ENCODE measurements at regions not wholly inside any gene's neighbourhood (a gene's known extent, or its start where the extent isn't known, plus 50 kb on each side); places are given as distances from the start of the nearest gene placed in this dataset.

DNA sequence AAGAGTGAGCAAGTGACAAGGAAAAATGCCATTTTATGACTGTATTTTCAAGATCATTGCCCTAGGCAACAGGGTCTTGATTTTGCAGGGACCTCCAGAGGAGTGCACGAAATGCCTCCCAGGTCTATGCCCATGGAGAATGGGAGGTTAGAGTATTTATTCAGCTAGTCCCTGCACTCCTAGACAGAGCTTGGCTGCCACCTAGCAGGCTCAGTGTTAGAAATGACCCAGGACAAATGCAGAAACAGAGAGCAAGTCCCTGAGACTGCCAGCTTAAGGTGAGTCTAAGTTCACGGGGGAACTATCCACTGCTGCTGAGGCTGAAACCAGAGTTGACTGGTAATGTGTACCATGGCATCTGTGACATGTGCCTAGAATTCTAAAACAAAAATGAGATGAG lies 506.4 kb downstream of the MED13L start:
- WGBS, 2 donors (ENCODE audit: low coverage in 1 of 2) = 25 to 28% methylated on average over 1 to 2 of the region's 2 CpGs

DNA sequence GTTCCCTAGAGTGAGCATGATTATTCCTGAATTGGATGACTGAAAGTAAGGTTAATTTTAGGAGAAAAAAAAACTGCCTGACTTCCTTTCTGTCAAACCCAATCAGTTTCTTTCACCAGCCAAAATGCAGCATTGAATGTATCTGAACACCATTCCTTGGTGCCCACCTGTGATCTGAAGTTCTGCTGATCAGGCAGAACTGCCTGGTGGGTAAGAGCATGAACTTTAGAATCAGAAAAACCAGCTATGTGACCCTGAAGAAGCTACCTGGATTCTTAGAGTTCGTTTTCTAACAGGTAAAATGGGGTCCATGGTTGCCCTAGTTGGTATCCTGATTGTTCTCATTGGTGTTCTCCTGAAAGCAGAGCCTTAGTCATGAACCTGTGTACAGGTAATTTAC lies 506.9 kb downstream of the MED13L start:
- in situ Hi-C loops (cut with MboI; ENCODE audit: low pct_ligation_motif_present in 1 of 4, low pct_unique_long_range_greater_than_20kb in 1 of 4, low sequenced_read_pairs in 3 of 4) (no loop called here), intact Hi-C loops (cut with DNase I; ENCODE audit: low total_unique reads) (no loop called here)
- Histone ChIP-seq H3K4me1 (no peaks in the 10 kb centered on the region), H3K27ac (no peak overlapping the region), H3K4me3 (no peak overlapping the region), H3K9me3 (no peaks in the 10 kb centered on the region), H3K36me3 (no peaks in the 10 kb centered on the region), H3K27me3 (no peaks in the 10 kb centered on the region)
- WGBS, 2 donors (ENCODE audit: low coverage in 1 of 2) = 37 to 45% methylated on average over 1 of the region's 1 CpG
- TF ChIP-seq CTCF (IDR thresholded peaks at IDR 0.05) (no peak), POLR2AphosphoS5 (IDR thresholded peaks at IDR 0.05) (no peak), POLR2A (IDR thresholded peaks at IDR 0.05) (no peak), EP300 (IDR thresholded peaks at IDR 0.05; ENCODE audit: low read depth) (no peak)
- no peak for DNase-seq

More for the DNA sequence above, 506.4 kb downstream of the MED13L start:
- Histone ChIP-seq H3K4me1 (no peaks in the 10 kb centered on the region), H3K27ac (no peak overlapping the region), H3K27me3 (no peaks in the 10 kb centered on the region), H3K4me3 (no peak overlapping the region), H3K36me3 (no peaks in the 10 kb centered on the region), H3K9me3 (no peaks in the 10 kb centered on the region)
- in situ Hi-C loops (cut with MboI; ENCODE audit: low pct_ligation_motif_present in 1 of 4, low pct_unique_long_range_greater_than_20kb in 1 of 4, low sequenced_read_pairs in 3 of 4) (no loop called here), intact Hi-C loops (cut with DNase I; ENCODE audit: low total_unique reads) (no loop called here)
- DNase-seq = no peak
- TF ChIP-seq POLR2AphosphoS5 (IDR thresholded peaks at IDR 0.05) = no peak
- TF ChIP-seq CTCF (IDR thresholded peaks at IDR 0.05) = no peak
- TF ChIP-seq EP300 (IDR thresholded peaks at IDR 0.05; ENCODE audit: low read depth) = no peak
- TF ChIP-seq POLR2A (IDR thresholded peaks at IDR 0.05) = no peak

DNA sequence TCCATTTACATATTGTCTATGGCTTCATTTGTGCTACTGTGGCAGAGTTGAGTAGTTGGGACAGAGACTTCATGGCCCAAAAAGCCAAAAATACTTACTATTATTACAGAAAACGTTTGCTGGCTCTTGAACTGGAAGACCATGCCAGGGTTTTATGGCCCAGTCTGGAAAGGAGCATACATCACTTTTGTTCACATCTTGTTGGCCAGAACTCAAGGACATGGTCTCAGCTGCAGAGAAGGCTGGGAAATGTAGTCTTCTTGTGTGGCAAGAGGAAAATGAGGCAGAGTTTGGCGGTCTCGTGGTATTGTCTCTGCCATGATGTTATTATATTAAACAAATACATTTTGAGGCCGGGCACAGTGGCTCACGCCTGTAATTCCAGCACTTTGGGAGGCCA lies 509.6 kb downstream of the MED13L start:
- H3K4me3 ChIP-seq = no peak overlapping the region
- H3K9me3 ChIP-seq = no peaks in the 10 kb centered on the region
- no peaks in the 10 kb centered on the region for H3K36me3 ChIP-seq
- 60 to 68% methylated on average over 5 of the region's 5 CpGs for WGBS, 2 donors (ENCODE audit: low coverage in 1 of 2)
- TF ChIP-seq POLR2AphosphoS5 (IDR thresholded peaks at IDR 0.05) (no peak), EP300 (IDR thresholded peaks at IDR 0.05; ENCODE audit: low read depth) (no peak), CTCF (IDR thresholded peaks at IDR 0.05) (no peak), POLR2A (IDR thresholded peaks at IDR 0.05) (no peak)
- H3K4me1 ChIP-seq = no peaks in the 10 kb centered on the region
- in situ Hi-C loops (cut with MboI; ENCODE audit: low pct_ligation_motif_present in 1 of 4, low pct_unique_long_range_greater_than_20kb in 1 of 4, low sequenced_read_pairs in 3 of 4) = no loop called here
- DNase-seq = no peak
- no peak overlapping the region for H3K27ac ChIP-seq
- intact Hi-C loops (cut with DNase I; ENCODE audit: low total_unique reads) = no loop called here
- no peaks in the 10 kb centered on the region for H3K27me3 ChIP-seq

DNA sequence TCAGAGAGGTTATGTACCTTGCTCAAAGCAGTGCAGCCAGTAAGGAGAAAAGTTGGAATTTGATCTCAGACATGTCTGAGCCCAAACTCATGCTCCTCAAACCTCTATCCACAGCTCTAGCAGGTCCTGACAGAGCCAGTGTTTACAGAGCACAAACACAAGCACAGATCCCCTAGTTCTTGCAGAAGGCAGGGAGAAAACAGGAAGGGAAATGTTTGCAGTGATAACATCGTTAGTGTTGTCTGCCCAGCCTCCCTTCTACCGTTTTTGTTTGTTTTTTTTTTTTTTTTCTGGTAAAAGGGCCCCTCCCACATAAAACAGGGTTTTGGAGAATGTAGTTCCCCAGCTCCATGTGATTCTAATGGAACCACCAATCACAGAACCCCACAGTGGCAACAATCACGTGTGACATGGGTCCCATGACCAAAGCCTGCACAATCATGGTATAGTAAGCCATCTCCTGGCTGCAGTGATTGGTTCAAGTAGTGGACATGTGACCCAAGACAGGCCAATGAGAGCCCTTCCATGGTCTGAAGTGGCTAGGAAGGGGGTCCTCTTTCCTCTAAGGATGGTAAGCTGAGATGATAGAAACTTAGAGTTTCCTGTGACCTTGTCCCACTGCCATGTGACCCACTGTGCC lies 513.4 kb downstream of the MED13L start:
- Histone ChIP-seq H3K27ac (no peak overlapping the region), H3K9me3 (no peaks in the 10 kb centered on the region), H3K4me3 (no peak overlapping the region), H3K4me1 (no peaks in the 10 kb centered on the region), H3K27me3 (peaks cover 5% of the 10 kb centered on the region), H3K36me3 (no peaks in the 10 kb centered on the region)
- WGBS, 2 donors (ENCODE audit: low coverage in 1 of 2) = 17 to 28% methylated on average over 1 to 3 of the region's 3 CpGs
- intact Hi-C loops (cut with DNase I; ENCODE audit: low total_unique reads) = no loop called here
- TF ChIP-seq POLR2A (IDR thresholded peaks at IDR 0.05) (no peak), POLR2AphosphoS5 (IDR thresholded peaks at IDR 0.05) (no peak), CTCF (IDR thresholded peaks at IDR 0.05) (no peak)
- in situ Hi-C loops (cut with MboI; ENCODE audit: low pct_ligation_motif_present in 1 of 4, low pct_unique_long_range_greater_than_20kb in 1 of 4, low sequenced_read_pairs in 3 of 4) = no loop called here
- DNase-seq = no peak
